NCI-H146 treated with DMSO at 0.1 percent for 48 hours (cell line): ENCODE measurements at regions not wholly inside any gene's neighbourhood (a gene's known extent, or its start where the extent isn't known, plus 50 kb on each side); places are given as distances from the start of the nearest gene placed in this dataset.
"Not testable (repeated sequence)": the region's sequence is repeated elsewhere in the genome, so short reads cannot be mapped to it uniquely, and the experiment has no call there.

Source experiments
- DNase-seq: peaks from one replicate; lab custom pipeline; 2025; ENCODE audit not compliant: unreplicated experiment; lab: John Stamatoyannopoulos, UW

DNA sequence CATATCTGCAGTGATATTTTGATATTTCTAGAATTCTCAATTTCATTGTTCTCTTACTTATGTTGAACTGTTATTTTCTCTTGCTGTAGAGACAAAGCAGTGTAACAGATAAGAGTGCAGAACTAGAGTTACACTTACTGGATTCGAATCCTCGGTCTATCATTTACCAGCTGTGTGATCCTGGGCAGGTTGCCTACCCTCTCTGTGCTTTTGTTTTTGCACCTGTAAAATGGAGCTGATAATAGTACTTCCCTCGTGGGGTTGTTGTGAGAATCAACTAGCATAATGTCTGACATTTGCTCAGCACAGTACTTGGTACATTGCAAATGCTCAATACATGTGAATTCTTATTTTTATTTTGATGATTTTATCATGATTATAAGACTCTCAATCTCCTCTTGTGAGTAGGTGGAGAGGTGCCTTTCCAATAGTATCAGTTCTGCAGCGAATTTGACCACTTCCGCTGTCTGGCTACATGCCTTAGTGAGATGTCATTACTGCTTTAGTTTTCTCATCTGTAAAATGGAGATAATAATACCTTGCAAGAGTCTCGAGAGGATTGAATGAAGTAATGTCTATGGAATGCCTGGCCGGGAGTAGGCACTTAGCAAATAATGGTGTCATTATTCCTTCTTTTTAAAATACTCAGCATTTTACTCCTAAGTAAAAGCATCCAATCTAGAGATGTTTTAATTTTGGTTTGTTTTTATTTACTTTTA is 312.2 kb upstream of the MAF start:
- DNase-seq, result no peak

DNA sequence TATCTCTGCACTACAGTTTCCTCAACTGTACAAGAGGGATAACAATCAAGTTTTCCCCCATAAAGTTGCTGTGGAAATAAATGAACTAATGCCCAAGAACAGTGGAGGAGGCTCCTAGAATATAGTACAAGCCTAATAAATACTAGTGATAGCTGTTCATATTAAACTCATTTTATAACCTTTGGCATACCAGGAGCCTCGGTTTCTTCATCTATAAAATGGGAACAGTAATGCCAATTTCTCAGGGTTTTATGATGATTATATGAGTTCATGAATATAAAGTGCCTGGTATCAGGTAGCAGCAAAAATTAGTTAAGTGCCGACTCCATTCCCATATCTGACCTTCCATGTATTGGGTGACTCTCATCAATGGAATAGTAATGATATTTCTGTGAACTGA is 311.1 kb upstream of the MAF start:
- no peak for DNase-seq

DNA sequence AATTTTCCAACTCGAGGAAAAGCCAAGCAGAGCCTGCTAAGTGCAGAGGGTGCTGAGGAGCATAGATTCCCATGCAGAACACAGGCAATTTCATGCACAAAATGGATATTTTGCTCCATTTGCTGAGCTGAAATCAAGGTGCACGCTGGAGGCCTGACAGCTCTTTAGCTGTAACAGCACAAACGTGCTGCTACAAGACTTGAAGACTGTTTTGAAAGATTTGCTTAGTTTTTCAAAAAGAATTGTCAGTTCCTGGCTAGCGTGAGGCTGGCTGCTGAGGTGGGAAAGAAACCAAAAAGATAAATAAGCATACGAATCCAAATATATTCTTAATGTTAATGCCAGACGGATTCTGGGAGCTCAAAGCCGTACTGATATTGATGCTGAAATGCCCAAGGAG is 309.0 kb upstream of the MAF start:
- DNase-seq, result no peak

DNA sequence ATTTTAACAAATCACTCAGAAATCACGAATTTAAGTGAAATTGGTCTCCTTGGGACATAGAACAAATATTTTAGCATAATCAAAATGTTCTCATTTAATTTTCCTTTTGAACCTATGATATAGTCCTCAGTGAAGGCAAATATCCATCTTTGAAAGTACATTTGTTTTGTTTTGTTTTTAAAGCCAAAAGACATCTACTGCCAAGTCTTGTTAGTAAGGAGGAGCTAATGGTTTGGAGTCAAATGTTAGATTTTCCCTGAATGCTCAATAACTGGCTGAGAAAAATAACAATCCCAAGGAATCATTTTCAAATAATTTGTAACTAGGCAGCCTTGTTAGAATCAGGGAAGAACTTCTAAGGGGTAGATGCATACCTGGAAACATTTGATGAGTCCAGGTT is 302.9 kb upstream of the MAF start:
- DNase-seq, result no peak

DNA sequence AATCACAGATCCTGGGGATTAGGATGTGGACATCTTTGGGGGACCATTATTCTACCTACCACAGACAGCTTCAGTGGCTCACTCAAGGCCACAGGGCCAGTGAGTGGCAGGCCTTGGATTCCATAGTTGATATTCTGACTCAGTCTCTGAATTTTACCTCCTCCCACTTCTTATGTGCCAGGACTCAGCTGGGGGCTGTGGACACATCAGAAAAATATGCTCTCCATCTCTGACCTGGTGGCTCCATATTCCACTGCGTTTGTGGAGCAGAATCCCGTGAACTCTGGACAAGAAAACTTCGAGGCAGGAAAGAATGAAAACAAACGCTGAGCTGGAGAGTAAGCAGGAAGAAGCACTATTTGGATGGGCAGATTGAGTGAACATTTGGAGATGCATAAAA is 301.8 kb upstream of the MAF start:
- no peak for DNase-seq

DNA sequence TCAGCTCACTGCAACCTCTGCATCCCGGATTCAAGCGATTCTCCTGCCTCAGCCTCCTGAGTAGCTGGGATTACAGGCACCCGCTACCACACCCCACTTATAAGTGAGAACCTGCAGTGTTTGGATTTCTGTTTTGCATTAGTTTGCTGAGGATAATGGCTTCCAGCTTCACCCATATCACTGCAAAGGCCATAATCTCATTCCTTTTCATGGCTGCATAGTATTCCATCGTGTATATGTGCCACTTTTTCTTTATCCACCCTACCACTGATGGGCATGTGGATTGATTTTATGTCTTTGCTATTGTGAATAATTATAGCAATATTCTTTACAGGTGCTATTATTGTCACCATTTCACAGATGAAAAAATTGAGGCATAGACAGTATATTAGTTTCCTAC is 301.0 kb upstream of the MAF start:
- no peak for DNase-seq

DNA sequence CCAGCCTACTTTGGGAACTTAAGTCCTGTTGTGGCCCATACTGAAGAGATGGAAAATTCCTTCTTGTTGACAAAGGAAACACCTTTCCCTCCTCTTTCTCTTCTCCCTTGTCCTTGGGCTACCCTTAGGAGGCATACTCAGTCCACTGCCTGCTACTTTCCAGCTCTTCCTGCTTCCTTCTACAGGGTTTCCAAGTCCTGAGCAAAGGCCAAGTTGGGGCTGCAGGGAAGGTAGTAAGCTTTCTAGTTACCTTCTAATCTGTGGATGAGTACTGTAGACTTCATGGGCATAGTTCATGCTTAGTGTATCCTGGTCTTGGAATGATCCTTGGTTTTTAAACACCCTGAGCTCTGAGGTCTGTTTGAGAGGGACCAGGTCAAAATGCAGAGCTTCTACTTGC is 299.2 kb upstream of the MAF start:
- DNase-seq, result no peak

DNA sequence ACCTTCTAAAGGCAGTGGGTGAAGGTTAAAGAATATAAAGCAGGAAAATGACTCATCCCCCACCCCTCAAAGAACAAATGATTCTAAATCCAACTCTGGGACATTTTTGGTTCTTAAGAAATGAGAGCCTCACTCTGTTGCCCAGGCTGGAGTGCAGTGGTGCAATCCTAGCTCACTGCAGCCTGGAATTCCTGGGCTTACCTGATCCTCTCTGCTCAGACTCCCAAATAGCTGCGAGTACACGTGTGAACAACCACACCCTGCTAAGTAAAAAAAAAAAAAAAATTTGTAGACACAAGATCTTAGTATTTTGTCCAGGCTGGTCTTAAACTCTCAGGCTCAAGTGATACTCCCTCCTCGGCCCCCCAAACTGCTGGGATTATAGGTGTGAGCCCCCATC is 298.8 kb upstream of the MAF start:
- no peak for DNase-seq

DNA sequence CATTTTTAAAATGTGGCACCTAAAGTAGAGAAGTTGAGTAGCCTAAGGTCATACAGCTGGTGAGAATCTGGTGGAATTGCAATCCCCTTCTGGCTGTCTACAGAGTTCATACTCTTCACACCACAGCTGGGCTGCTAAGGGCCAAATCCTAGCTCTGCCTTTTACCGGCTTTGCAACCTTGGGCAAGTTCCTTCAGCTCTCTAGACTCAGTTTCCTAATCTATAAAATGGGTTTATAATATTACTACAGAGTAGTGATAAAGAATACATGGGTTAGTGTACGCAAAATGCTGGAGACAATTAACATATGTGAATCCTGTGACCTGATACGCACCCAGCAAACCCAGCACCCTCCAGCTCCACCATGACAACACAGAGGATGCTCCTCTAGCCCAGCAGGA is 298.2 kb upstream of the MAF start:
- DNase-seq, result no peak

DNA sequence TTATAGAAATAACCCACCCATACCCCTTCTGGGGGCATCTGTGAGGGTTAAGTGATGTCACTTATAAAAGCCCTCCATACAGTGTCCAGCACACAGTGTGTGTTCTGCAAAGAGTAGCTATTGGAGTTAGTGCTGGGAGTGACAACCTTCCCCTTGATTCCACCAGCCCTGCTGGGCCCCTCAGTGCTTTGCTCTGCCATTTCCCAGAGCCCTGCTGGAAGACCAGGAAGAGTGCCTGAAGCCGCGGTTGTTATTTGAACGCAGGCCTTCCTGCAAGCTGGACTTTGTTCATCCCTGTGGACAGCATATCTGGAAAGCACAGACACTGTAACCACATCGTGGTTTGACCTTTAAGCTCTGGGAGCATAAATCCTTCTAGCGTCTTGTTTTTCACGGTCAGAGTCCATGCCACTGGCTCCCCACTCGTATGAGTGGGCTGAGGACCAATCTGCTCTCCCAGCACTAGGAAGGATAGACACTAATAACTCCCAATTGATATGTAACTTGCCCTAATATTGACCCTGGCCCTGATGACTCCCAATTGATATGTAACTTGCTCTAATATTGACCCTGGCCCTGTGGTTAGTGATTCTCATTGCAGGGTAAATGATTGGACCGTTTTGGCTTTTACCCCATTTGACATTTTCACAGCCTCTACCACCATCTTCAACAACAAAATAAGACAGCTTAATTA is 297.1 kb upstream of the MAF start:
- DNase-seq, result no peak

DNA sequence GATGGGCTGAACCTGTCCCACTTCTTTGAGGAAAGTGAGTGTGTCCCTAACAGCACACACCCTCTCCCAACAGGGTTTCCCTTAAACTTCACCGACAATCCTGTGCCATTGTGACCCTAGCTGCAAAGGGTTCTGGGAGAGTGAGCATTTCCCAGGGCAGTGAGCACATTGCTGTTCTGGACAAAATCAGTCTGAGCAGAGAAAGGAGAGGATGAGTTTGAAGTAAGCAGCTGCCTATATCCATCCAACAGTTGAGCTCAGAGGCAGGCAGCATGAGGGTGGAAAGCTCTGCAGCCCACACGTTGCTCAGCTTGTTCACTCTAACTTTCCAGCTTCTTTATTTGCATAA is 296.5 kb upstream of the MAF start:
- DNase-seq, result no peak

DNA sequence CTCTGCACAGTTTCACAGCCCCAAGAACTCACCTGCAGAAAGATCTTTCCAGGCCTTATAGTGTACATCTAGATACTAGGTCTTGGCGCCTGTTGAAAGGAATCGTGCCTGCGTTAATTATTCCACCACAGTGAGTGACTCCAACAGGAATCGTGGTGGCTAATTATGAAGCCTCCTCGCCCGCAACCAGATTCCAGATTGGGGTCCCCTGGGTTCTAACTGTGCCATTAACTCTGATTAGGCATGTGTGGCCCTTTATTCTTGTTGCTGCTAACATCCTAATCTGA is 295.3 kb upstream of the MAF start:
- no peak for DNase-seq

DNA sequence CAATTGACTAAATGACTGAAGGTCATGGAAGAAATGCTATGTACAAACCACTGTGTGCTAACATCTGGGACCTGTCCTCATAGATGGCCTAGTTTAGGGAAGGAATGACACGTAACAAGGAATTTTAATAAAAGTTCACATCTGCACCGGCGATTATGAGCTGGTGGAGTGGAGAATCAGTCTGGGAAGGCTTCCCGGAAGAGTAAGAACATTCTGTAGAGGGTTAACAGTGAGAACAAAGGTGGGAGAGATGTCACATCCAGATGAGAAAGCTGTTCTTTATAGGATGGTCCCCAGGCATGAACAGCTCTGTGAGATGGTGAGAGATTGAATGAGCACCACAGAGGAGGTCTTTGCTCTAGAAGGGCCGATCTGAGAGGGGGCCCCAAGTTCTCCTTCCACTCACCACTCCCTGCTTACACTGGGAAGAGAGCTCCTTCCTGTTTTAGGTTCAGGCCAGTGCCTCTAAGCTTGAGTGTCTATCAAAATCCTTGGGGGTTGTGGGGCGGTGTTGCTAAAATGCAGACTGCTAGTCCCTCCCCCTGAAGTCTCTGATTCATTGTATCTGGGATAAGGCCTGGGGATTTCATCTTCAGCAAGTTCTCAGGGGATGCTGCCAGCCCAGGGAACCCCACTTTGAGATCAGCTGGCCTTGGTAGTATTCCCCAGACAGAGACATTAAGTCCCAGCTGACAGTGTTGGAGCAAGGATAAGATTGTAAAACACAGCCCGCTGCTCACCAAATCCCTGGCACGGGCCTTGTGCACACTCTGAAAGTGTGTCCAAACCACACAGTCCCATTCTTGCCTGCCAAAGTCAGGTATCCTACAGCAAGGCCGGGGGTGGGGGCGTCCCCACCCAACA is 294.7 kb upstream of the MAF start:
- DNase-seq, result no peak

DNA sequence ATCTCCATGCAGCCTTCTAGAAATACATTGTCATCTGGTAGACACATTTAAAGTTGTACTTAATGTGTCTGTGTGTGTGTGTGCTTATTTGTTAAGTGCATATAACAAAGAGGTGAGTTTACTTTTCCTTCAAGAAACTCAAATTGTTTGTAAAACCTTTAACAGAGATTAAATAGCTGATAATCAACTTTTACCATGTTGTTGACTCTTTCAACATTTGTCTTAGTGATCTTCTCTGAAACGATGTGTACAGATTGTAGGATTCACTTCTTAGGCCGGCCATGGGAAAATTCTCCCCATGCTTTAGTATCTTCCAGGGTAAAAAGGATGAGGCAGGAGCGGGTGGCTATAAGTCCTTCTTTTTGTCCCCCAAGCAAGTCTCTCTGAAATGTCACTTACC is 292.9 kb upstream of the MAF start:
- no peak for DNase-seq

DNA sequence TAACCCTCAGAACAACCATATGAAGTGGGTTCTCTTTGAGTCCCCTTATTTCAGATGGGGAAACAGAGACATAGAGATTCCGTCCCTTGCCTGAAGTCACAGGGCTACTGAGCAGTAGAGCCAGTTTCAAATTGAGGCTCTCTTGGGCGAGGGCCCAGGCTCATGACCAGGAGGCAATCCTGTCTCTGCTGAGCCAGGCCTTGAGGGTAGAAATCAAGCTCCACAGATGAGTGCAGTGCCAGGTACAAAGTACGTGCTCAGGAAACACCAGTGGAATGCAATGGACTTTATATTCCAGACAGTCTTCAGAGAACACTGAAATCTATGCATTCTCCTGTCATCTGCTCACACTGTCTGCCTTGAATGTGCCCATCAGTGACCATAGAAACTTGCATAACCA is 291.7 kb upstream of the MAF start:
- no peak for DNase-seq

DNA sequence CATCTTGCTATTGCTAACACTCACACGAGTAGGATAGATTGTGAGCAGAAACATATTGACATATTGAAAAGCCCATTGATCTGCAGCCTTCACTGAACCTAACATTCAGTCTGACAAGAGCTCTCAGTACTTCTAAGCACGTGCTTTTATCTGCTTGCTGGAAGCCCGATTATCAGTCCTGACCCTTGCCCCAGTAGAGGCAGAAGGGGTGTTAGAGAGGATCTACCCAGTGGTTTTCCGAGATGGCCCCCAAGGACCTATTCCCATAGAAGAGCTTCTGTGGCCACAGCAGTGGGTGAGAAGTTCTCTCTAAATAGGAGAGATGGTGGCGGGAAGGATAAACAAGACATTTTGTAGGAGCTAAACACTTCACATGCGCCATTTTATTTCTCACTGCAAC is 290.9 kb upstream of the MAF start:
- no peak for DNase-seq

DNA sequence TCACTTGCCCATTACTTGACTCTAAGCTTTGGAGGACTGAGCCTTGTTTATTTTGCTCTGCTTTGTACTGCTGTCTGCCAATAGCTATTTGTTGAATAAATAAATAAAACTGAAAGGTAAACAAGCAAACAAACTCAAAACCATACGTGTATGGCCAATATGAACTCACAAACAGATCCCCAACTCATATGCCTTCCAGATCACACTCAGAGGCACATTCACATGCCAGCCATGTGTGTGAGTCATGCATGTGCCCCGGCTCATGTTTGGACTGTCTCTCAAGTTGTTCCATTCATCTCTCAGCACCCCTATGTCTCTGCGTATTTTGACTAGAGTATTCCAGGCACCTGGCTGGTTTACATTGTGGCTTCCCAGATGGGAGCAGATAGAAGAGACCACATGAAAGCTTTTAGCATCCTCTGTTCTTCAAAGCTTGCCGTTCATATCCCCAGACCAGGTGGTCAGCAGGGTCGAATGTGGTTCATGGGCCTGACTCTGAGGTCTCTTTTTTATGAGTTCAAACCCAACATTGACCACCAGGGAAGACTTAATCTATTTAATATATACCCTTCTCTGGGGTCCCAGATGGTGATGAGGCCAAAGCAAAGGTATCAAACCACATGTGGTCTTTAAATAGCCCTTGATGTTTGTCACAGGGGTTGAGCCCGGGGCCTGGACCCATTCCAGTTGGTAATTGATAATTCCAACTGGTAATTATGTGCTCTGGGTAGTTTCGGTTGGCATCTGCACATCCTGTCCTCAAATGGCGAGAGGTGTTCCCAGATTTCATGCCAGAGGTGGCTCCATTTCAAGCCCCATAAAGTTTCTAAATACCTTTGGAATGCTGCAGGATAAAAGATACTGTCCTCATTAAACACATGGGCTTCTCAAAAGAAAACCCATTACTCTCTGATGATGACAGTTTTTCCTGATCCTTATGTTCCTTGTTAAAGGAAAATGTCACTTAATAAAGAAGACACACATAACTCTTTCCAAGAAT is 287.3 kb upstream of the MAF start:
- no peak for DNase-seq

DNA sequence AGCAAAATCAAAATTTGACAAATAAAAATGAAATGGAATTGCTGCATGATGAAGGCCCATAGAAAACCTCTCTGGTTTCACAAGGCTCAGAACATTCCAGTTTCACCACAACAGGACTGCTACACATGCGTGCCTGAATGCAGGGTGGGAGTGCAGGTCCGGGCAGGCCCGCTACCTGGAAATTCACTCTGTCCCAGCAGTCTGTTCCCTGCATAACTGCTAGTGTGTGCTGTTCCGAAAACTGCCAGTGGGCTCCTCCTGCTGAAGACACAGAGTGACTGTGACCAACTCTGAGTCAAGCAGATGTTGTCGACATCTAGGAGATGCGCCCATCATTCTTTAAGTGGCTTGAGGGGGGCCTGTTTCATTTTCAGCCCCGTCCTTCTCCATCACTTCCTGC is 284.8 kb upstream of the MAF start:
- DNase-seq, result no peak

DNA sequence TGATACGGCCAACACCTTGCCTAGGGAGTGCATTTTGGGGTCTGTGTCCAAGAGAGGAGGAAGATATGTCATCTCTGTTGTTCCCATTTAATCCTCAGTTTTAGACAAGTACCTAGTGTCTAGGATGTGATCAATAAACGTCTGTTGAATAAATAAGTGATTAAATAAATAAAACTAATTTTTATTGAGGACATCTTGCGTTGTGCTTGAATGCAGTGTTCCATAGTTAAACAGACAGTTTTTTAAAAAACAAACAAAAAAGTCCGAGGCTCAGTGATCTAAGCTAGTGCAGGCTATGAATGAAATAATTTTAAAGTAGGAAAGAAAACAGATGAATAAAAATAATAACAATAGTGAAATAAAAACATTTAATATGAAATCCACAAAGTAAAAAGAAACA is 283.0 kb upstream of the MAF start:
- DNase-seq, result no peak

DNA sequence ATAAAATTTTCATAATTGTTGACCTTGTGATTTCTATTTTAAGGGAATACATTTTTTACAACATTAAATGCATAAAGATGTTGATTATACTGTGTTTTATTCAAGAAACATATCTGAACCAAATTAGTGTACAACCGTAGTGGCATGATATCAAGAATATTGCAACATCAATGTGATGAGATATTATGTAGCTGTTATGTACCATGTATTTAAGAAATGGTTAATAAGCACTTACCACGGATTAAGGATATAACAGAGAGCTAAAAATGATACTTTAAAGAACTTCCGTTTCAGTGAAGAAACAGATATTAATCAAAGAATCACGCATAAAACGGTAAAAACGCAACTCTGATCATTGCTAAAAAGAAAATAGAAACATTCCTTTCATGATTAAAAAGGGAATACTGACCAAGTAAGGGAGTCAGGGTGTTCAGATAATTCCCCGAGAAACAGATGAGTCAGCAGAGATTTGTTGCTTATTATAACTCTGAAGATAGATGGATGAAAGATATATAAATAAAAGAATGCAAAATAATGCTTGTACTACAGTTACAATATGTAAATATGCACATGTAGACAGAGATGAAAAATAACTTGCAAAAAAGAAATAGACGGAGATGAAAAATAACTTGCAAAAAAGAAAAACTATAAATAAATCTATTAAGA is 281.9 kb upstream of the MAF start:
- DNase-seq, result no peak

DNA sequence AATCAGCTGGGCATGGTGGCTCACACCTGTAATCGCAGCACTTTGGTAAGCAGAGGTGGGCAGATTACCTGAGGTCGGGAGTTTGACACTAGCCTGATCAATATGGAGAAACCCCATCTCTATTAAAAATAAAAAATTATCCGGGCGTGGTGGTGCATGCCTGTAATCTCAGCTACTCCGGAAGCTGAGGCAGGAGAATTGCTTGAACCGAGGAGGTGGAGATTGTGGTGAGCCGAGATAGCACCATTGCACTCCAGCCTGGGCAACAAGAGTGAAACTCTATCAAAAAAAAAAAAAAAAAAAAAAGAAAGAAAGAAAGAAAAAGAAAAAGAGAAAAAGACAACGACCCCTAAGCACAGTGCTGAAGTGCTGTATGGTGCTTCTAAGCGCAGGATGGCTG is 280.6 kb upstream of the MAF start:
- DNase-seq, result not testable (repeated sequence)
